Dedifferentiated amniotic fluid mesenchymal stem cell (primary cell): ENCODE measurements at regions not wholly inside any gene's neighbourhood (a gene's known extent, or its start where the extent isn't known, plus 50 kb on each side); places are given as distances from the start of the nearest gene placed in this dataset.

Experiments
- DNase-seq: peaks from one replicate; pipeline ENCODE4 v3.0.0-alpha.2; 2016; ENCODE audit errors: extremely low spot score

- DNase-seq, result no peak
These were observed 348.9 kb upstream of the ISL1 start for GRCh38 chr5:51034222-51034901.

- no peak for DNase-seq
These were observed 343.6 kb upstream of the ISL1 start for GRCh38 chr5:51039424-51040329.

- DNase-seq, result no peak
These were observed 339.5 kb upstream of the ISL1 start for GRCh38 chr5:51043745-51044144.

GRCh38 chr5:51047369-51047768 is 335.9 kb upstream of the ISL1 start:
- DNase-seq, result no peak

DNA sequence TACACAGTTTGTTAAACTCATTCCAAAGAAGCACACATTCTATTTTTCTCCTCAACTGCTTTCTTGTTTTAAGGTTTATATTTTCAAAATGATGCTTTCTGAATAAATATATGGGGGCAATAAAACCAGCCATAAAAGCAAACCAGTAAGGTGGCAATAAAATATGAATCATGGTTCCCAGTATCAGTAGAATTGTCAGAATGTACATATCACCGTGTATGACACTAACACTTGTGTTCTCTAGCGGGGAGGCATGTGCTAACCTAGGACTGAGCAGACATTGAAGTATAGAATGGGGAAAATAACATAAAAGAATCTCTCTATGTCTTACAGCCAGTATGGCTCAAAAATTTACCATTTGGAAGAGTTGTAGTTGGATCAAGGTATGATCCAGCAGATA is 329.9 kb upstream of the ISL1 start:
- DNase-seq, result no peak

DNA sequence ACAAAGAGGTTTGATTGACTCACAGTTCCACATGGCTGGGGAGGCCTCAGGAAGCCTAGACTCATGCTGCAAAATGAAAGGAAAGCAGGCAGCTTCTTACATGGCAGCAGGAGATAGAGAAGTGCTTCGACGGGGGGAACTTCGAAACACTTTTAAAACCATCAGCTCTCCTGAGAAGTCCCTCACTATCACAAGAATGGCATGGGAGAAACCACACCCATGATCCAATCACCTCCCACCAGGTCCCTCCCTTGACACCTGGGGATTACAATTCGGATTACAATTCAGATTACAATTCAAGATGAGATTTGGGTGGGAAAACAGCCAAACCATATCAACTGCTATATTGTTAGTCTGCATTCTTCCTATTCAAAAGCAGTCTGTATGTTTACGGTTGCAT is 322.3 kb upstream of the ISL1 start:
- DNase-seq, result no peak

DNA sequence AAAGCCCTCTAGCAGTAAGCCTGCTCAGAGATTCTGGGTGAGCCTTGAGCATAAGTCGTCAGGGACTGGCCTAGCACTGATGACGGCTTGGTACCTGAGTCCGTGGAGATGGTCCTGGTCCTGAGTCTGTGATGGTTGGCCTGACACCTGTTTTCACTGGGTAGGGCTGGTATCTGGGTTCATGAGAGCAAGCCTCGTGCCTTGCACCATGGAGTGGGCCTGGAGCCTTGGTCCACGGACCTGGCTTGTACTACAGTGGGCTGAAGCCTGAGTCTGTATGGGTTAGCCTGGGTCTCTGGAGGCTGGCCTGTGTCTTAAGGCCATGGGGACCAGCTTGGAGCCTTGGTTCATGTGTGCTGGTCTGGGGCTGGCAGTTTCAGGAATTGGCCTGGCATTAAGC is 310.3 kb upstream of the ISL1 start:
- no peak for DNase-seq

- no peak for DNase-seq
These were observed 300.5 kb upstream of the ISL1 start for GRCh38 chr5:51082741-51083140.

GRCh38 chr5:51091816-51092215 is 291.4 kb upstream of the ISL1 start:
- DNase-seq, result no peak

- no peak for DNase-seq
These were observed 287.8 kb upstream of the ISL1 start for GRCh38 chr5:51095486-51095885.

DNA sequence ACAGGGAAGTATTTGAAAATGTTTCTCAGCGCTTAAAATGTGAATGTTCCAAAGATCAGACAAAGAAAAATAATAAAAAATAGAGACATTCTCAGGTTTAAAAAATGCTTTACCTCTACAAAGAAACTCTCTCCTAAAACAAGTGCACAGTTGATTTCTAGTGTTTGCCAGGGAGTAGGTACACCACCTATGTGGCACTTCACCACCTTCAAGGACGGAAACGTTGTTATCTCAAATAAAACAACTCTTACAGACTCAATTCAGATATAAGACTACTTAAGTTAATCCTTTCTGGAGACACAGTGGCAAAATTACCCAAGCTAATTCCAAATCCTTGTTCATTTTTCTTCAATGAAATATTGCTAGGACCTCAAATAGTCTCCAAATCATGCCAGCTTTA is 286.4 kb upstream of the ISL1 start:
- no peak for DNase-seq

DNA sequence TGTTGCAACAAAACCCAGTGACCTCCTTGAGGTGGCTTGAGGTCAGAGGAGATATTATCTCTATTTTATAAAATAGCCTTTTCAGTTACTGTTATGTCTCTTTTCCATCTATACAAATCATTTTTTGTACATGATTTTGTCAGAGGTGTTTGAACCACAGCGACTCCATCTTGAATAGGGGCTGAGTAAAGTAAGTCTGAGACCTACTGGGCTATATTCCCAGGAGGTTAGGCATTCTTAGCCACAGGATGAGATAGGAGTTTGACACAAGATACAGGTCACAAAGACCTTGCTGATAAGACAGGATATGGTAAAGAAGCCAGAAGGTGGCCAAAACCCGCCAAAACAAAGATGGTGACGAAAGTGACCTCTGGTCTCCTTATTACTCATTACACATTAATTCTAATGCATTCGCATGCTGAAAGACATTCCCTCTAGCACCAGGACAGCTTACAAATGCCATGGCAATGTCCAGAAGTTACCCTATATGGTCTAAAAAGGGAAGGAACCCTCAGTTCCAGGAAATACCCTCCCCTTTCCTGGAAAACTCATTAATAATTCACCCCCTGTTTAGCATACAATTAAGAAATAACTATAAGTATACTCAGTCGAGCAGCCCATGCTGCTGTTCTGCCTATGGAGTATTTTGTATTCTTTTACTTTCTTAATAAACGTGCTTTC is 283.9 kb upstream of the ISL1 start:
- no peak for DNase-seq

DNA sequence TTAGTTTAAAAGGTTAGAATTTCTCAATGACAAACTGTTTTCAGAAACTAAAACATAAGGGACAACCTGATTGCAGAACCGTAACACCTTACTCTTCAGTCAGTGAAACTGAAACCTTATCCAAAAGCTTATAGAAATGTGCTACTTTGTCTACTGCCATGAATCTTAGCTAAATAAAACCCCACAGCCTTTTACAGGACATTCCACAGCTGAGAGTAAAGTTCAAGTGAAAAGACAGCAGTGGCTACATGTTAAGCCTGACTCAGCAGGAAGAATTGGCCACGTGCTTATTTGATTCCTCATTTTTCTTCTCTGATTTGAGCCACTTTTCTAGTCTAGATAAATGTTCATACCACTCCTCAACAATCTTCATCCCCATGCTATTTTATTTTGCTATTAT is 278.7 kb upstream of the ISL1 start:
- no peak for DNase-seq

- no peak for DNase-seq
These were observed 273.4 kb upstream of the ISL1 start for GRCh38 chr5:51109786-51110410.

DNA sequence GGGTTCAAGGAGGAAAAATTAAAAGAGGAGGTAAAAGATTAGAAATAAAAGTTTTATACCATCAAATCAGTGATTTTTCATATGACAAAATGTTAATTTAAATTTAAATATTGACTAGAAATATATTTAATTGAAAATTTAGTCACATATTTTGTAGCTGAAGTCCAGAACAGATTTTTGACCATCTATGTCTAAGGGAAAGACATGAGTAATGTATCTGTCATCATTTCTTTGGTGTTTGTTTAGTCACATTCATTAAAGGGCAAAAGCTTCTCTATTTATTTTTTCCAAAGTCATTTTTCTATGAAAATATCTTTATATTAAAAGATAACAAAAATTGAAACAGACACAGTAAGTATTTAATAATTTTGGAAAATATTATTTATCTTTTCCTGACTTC is 252.0 kb upstream of the ISL1 start:
- DNase-seq, result no peak

GRCh38 chr5:51138164-51138563 is 245.1 kb upstream of the ISL1 start:
- DNase-seq, result no peak

DNA sequence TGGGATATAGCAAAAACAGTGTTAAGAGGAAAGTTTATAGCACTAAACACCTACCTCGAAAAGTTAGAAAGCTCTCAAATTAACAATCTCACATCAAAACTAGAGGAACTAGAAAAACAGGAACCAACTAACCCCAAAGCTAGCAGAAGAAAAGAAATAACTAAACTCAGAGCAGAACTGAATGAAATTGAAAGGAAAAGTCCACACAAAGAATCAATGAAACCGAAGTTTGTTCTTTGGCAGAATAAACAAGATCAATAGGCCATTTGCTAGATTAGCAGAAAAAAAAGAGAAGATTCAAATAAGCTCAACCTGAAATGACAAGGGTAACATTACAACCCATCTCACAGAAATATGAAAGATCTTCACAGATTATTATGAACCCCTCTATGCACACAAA is 234.8 kb upstream of the ISL1 start:
- DNase-seq, result no peak

GRCh38 chr5:51156222-51156621 is 227.0 kb upstream of the ISL1 start:
- no peak for DNase-seq

GRCh38 chr5:51156838-51157237 is 226.4 kb upstream of the ISL1 start:
- DNase-seq, result no peak

DNA sequence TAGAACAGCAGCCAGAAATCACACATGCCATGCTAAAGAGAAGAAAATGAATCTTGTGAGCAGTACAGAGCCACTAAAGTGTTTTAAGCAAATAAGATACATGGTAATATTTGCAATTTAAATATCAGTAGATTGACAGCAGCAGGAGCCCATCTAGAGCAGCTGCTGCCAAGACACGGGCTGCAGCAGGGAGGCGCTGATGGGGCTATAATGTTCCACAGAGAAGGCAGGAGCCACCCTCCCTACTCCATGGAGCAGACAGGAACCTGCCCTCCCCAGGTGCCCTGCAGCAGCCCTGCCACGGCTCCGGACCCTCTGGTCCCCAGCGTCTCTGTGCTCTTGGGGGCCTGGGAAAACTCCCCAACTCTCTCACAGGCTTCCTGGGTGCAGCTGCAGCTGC is 224.1 kb upstream of the ISL1 start:
- DNase-seq, result no peak

- no peak for DNase-seq
These were observed 223.6 kb upstream of the ISL1 start for GRCh38 chr5:51159606-51160005.

GRCh38 chr5:51162245-51162644 is 221.0 kb upstream of the ISL1 start:
- no peak for DNase-seq
